ENCODE measurements at regions not wholly inside any gene's neighbourhood (a gene's known extent, or its start where the extent isn't known, plus 50 kb on each side); places are given as distances from the start of the nearest gene placed in this dataset.

DNA sequence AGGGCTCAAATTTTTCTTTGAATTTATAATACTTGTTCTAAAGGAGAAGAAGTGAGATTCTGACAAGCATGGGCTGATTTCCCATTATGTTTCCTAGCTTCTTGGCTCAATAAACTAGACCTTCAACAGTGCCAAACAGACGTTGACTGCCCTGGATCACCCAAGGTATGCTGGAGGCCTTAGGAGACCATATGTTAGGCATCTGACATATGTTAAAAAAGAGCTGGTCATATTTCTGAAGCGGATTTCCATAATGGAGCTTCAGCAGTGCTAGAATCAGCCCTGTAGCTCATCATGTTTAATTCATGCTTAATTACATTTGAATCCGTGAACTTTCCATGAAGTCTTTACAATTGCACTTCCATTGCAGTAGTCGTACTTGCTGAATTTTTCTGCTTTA, 653.3 kb downstream of the DIAPH3 start:
- 80% methylated on average over 4 of the region's 4 CpGs for WGBS, 2 donors
- Histone ChIP-seq H3K36me3 (replicated peaks in 1 of 2; ENCODE audit: insufficient read depth in 1 of 2, low read depth in 2 of 2) (no peaks in the 10 kb centered on the region), H3K4me3 (no peak overlapping the region)

GRCh38 chr13:59513686-59514085, 650.0 kb downstream of the DIAPH3 start:
- H3K36me3 ChIP-seq (replicated peaks in 1 of 2; ENCODE audit: insufficient read depth in 1 of 2, low read depth in 2 of 2) = no peaks in the 10 kb centered on the region
- H3K9me3 ChIP-seq = no peaks in the 10 kb centered on the region
- no peaks in the 10 kb centered on the region for H3K27me3 ChIP-seq
- TF ChIP-seq POLR2A (IDR thresholded peaks at IDR 0.05) (no peak), CTCF (IDR thresholded peaks at IDR 0.05) (no peak)
- WGBS, 2 donors = 9 to 29% methylated on average over 1 of the region's 1 CpG
- H3K27ac ChIP-seq = no peak overlapping the region
- DNase-seq = no peak
- no peaks in the 10 kb centered on the region for H3K4me1 ChIP-seq
- intact Hi-C loops (cut with DNase I) = no loop called here
- no peak for ATAC-seq
- no peak overlapping the region for H3K4me3 ChIP-seq

More for the DNA sequence above, 653.3 kb downstream of the DIAPH3 start:
- no peak for DNase-seq
- H3K4me1 ChIP-seq = no peaks in the 10 kb centered on the region
- TF ChIP-seq POLR2A (IDR thresholded peaks at IDR 0.05) = no peak
- no peak for TF ChIP-seq CTCF (IDR thresholded peaks at IDR 0.05)
- no peaks in the 10 kb centered on the region for H3K27me3 ChIP-seq
- no peak overlapping the region for H3K27ac ChIP-seq
- intact Hi-C loops (cut with DNase I) = no loop called here
- no peaks in the 10 kb centered on the region for H3K9me3 ChIP-seq
- no peak for ATAC-seq

- intact Hi-C loops (cut with DNase I) = no loop called here
- 91 to 97% methylated on average over 5 of the region's 5 CpGs for WGBS, 2 donors
- Histone ChIP-seq H3K27ac (no peak overlapping the region), H3K9me3 (no peaks in the 10 kb centered on the region), H3K4me3 (no peak overlapping the region), H3K4me1 (no peaks in the 10 kb centered on the region), H3K27me3 (no peaks in the 10 kb centered on the region), H3K36me3 (replicated peaks in 1 of 2; ENCODE audit: insufficient read depth in 1 of 2, low read depth in 2 of 2) (no peaks in the 10 kb centered on the region)
- no peak for DNase-seq
- TF ChIP-seq POLR2A (IDR thresholded peaks at IDR 0.05) (no peak), CTCF (IDR thresholded peaks at IDR 0.05) (no peak)
- ATAC-seq = no peak
Observed at GRCh38 chr13:59514316-59514715, 649.4 kb downstream of the DIAPH3 start.

- H3K4me3 ChIP-seq = no peak overlapping the region
- H3K4me1 ChIP-seq = no peaks in the 10 kb centered on the region
- no peak for DNase-seq
- no peaks in the 10 kb centered on the region for H3K9me3 ChIP-seq
- no peak overlapping the region for H3K27ac ChIP-seq
- H3K27me3 ChIP-seq = no peaks in the 10 kb centered on the region
- ATAC-seq = no peak
- no peaks in the 10 kb centered on the region for H3K36me3 ChIP-seq (replicated peaks in 1 of 2; ENCODE audit: insufficient read depth in 1 of 2, low read depth in 2 of 2)
- no peak for TF ChIP-seq CTCF (IDR thresholded peaks at IDR 0.05)
- TF ChIP-seq POLR2A (IDR thresholded peaks at IDR 0.05) = no peak
- 89 to 95% methylated on average over 2 of the region's 2 CpGs for WGBS, 2 donors
- intact Hi-C loops (cut with DNase I) = no loop called here
Observed at GRCh38 chr13:59519819-59520218, 643.9 kb downstream of the DIAPH3 start.

- no peaks in the 10 kb centered on the region for H3K36me3 ChIP-seq (replicated peaks in 1 of 2; ENCODE audit: insufficient read depth in 1 of 2, low read depth in 2 of 2)
- no peak for ATAC-seq
- WGBS, 2 donors = 95 to 100% methylated on average over 1 of the region's 1 CpG
- H3K27me3 ChIP-seq = no peaks in the 10 kb centered on the region
- no peak for DNase-seq
- H3K4me1 ChIP-seq = no peaks in the 10 kb centered on the region
- H3K27ac ChIP-seq = no peak overlapping the region
- TF ChIP-seq POLR2A (IDR thresholded peaks at IDR 0.05) = no peak
- no peak for TF ChIP-seq CTCF (IDR thresholded peaks at IDR 0.05)
- no peaks in the 10 kb centered on the region for H3K9me3 ChIP-seq
- no peak overlapping the region for H3K4me3 ChIP-seq
- intact Hi-C loops (cut with DNase I) = no loop called here
Observed at GRCh38 chr13:59521549-59521948, 642.2 kb downstream of the DIAPH3 start.
